Transverse colon (tissue), 4 donors: ENCODE measurements at regions not wholly inside any gene's neighbourhood (a gene's known extent, or its start where the extent isn't known, plus 50 kb on each side); places are given as distances from the start of the nearest gene placed in this dataset.

Experiments used
- EP300 ChIP-seq: sonication (generic); formaldehyde crosslinking; IDR thresholded peaks from one replicate; pipeline ENCODE4 v1.6.1; 2017; ENCODE audit warnings: antibody characterized with exemption, low read depth
- POLR2A ChIP-seq: fragments of 450-650 bp; IDR thresholded peaks from one replicate; pipeline ENCODE4 v1.6.1; 2016; ENCODE audit warnings: antibody characterized with exemption, mild to moderate bottlenecking, moderate library complexity
- POLR2AphosphoS5 ChIP-seq, 3 donors: sonication (generic); formaldehyde crosslinking; IDR thresholded peaks; one replicate each; pipeline ENCODE4 v1.6.1; 2016; ENCODE audit warnings: antibody characterized with exemption in 3 of 3
- TF ChIP-seq, protein P1 (sequence below), 5 experiments: fragments of 200-600 bp in 3 of 5; fragments of 450-650 bp in 2 of 5; sonication (generic) in 3 of 5; IDR thresholded peaks; 1 replicate in 2 of 5; 2 replicates in 3 of 5; pipeline ENCODE4 v1.5.1; 2016 to 2017; ENCODE audit warnings: antibody characterized with exemption in 5 of 5, inconsistent platforms in 3 of 5, mild to moderate bottlenecking in 2 of 5, moderate library complexity in 1 of 5

DNA sequence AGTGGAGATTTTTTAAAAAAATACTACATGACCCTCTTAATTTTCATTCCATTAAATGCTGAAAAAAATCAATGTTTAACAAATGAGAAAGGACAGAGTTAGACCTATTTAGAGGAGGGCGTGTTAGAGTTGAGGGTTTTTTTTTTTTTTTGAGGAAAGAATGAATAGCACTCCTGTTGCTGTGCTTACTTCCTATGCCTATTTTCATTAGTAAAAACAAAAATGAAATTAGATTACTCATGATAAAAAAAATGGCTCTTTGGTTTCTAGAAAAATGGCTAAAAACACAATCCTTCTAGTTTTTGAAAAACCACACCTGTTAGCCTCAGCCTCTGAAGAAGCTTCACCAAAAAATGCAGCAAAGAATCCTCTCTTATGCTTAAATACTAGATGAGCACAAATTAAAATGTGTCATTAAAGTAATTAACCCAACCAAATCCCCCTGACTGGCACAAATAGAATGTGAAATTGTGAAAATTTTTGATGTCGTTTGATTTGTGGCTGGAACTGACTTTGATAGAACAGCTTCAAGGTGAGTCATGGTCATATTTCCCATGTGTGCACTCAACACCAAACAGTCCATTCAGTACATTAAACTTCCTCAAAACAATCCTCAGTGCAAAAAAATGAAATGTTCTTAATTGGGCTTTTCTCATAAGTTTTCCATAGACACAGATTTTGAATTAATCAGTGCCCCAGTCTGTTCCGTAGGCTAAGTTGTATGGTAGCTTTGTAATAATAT is 98.0 kb downstream of the MACIR start:
- TF ChIP-seq, protein P1, sequence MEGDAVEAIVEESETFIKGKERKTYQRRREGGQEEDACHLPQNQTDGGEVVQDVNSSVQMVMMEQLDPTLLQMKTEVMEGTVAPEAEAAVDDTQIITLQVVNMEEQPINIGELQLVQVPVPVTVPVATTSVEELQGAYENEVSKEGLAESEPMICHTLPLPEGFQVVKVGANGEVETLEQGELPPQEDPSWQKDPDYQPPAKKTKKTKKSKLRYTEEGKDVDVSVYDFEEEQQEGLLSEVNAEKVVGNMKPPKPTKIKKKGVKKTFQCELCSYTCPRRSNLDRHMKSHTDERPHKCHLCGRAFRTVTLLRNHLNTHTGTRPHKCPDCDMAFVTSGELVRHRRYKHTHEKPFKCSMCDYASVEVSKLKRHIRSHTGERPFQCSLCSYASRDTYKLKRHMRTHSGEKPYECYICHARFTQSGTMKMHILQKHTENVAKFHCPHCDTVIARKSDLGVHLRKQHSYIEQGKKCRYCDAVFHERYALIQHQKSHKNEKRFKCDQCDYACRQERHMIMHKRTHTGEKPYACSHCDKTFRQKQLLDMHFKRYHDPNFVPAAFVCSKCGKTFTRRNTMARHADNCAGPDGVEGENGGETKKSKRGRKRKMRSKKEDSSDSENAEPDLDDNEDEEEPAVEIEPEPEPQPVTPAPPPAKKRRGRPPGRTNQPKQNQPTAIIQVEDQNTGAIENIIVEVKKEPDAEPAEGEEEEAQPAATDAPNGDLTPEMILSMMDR (IDR thresholded peaks at IDR 0.05), result no peak
- TF ChIP-seq EP300, result no peak
- no peak for TF ChIP-seq POLR2A
- TF ChIP-seq POLR2AphosphoS5 (IDR thresholded peaks at IDR 0.05), result no peak
